SU-DHL-6 (cell line): ENCODE measurements at regions not wholly inside any gene's neighbourhood (a gene's known extent, or its start where the extent isn't known, plus 50 kb on each side); places are given as distances from the start of the nearest gene placed in this dataset.

Experiments
- H2AFZ ChIP-seq: fragments of 200-600 bp; sonication (generic); 2 replicates; pipeline ENCODE4 v1.6.1; 2014; ENCODE audit warnings: low read depth, mild to moderate bottlenecking, moderate library complexity, mixed read lengths, antibody characterized with exemption, low read length; ENCODE audit not compliant: severe bottlenecking
- H3F3A ChIP-seq: fragments of 200-600 bp; shearing (Covaris generic); 2 replicates; pipeline ENCODE4 v1.6.0; 2016; ENCODE audit warnings: antibody characterized with exemption, mild to moderate bottlenecking; ENCODE audit not compliant: insufficient read depth
- H3K27ac ChIP-seq: fragments of 200-600 bp; sonication (generic); 2 replicates; pipeline ENCODE4 v1.5.1; 2016; ENCODE audit warnings: low read depth, mild to moderate bottlenecking, low read length, moderate library complexity, mixed read lengths
- H3K27me3 ChIP-seq: fragments of 200-600 bp; sonication (generic), shearing (Covaris generic); 2 replicates; pipeline ENCODE4 v1.6.0; 2014; ENCODE audit warnings: mild to moderate bottlenecking, low read length
- H3K36me3 ChIP-seq: fragments of 200-600 bp; sonication (generic); 2 replicates; pipeline ENCODE4 v1.6.1; 2014; ENCODE audit warnings: mild to moderate bottlenecking, low read length, mixed read lengths
- H3K4me2 ChIP-seq: fragments of 300-600, 200-600 bp; shearing (Covaris generic), sonication (generic); 2 replicates; pipeline ENCODE4 v1.6.0; 2014; ENCODE audit warnings: low read length, low read depth, mild to moderate bottlenecking; ENCODE audit not compliant: poor library complexity, severe bottlenecking
- H3K4me3 ChIP-seq: fragments of 200-600 bp; sonication (generic); 2 replicates; pipeline ENCODE4 v1.5.1; 2014; ENCODE audit warnings: antibody characterized with exemption, low read length, mild to moderate bottlenecking, mixed read lengths; ENCODE audit not compliant: insufficient read depth, poor library complexity, severe bottlenecking
- H3K79me2 ChIP-seq: fragments of 200-600 bp; sonication (generic); 2 replicates; pipeline ENCODE4 v1.6.1; 2014; ENCODE audit warnings: mild to moderate bottlenecking, low read length, moderate library complexity; ENCODE audit not compliant: insufficient read depth
- H3K9ac ChIP-seq: fragments of 200-600 bp; sonication (generic); 2 replicates; pipeline ENCODE4 v1.7.0; 2014; ENCODE audit warnings: mild to moderate bottlenecking, low read length
- H3K9me2 ChIP-seq: fragments of 200-600 bp; sonication (generic); replicated peaks from 2 replicates; pipeline ENCODE4 v1.6.1; 2014; ENCODE audit warnings: low read length; ENCODE audit not compliant: insufficient read depth
- H3K9me3 ChIP-seq: fragments of 200-600 bp; sonication (generic); 2 replicates; pipeline ENCODE4 v1.6.1; 2014; ENCODE audit warnings: low read length, mixed read lengths; ENCODE audit not compliant: insufficient read depth
- H4K20me1 ChIP-seq: fragments of 200-600 bp; sonication (generic); 2 replicates; pipeline ENCODE4 v1.6.1; 2014; ENCODE audit warnings: low read depth, mild to moderate bottlenecking, antibody characterized with exemption, low read length, moderate library complexity, mixed read lengths
- EZH2phosphoT487 ChIP-seq: fragments of 200-600 bp; sonication (generic), shearing (Covaris generic); conservative IDR thresholded peaks from 2 replicates; pipeline ENCODE4 v1.6.1; 2018; ENCODE audit warnings: mild to moderate bottlenecking, antibody characterized with exemption, low read length, moderate library complexity, mixed read lengths
- TF ChIP-seq, protein P1 (sequence below): fragments of 200-600 bp; sonication (generic); IDR thresholded peaks from one replicate; pipeline ENCODE4 v1.5.1; 2017; ENCODE audit warnings: antibody characterized with exemption, mild to moderate bottlenecking, low read length, moderate library complexity; ENCODE audit not compliant: insufficient read depth, poor library complexity, severe bottlenecking

DNA sequence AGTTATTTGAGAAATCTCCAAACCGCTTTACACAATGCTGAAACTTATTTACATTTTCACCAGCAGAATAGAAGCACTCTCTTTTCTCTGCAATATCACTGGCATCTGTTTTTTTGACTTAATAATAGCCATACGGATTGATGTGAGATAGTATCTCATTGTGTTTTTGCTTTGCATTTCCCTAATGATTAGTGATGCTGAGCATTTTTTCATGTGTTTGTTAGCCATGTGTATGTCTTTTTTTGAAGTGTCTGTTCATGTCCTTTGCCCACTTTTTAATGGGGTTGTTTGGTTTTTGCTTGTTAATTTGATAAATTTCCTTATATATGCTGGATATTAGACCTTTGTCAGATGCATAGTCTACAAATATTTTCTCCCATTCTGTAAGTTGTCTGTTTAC, 73.6 kb downstream of the FBXO5 start:
- no peaks in the 10 kb centered on the region for H3K36me3 ChIP-seq
- H3K9ac ChIP-seq: no peak overlapping the region
- H3K27ac ChIP-seq: no peak overlapping the region
- H4K20me1 ChIP-seq: no peaks in the 10 kb centered on the region; the same call in 1 of the 2 replicates
- no peaks in the 10 kb centered on the region for H3K79me2 ChIP-seq
- no peaks in the 10 kb centered on the region for H3K9me2 ChIP-seq
- H3K27me3 ChIP-seq: no peaks in the 10 kb centered on the region
- TF ChIP-seq, protein P1, sequence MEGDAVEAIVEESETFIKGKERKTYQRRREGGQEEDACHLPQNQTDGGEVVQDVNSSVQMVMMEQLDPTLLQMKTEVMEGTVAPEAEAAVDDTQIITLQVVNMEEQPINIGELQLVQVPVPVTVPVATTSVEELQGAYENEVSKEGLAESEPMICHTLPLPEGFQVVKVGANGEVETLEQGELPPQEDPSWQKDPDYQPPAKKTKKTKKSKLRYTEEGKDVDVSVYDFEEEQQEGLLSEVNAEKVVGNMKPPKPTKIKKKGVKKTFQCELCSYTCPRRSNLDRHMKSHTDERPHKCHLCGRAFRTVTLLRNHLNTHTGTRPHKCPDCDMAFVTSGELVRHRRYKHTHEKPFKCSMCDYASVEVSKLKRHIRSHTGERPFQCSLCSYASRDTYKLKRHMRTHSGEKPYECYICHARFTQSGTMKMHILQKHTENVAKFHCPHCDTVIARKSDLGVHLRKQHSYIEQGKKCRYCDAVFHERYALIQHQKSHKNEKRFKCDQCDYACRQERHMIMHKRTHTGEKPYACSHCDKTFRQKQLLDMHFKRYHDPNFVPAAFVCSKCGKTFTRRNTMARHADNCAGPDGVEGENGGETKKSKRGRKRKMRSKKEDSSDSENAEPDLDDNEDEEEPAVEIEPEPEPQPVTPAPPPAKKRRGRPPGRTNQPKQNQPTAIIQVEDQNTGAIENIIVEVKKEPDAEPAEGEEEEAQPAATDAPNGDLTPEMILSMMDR: no peak
- TF ChIP-seq EZH2phosphoT487: no peak
- no peaks in the 10 kb centered on the region for H3K9me3 ChIP-seq
- no peaks in the 10 kb centered on the region for H3F3A ChIP-seq
- no peak overlapping the region for H3K4me3 ChIP-seq
- no peak overlapping the region for H3K4me2 ChIP-seq
- no peak overlapping the region for H2AFZ ChIP-seq

DNA sequence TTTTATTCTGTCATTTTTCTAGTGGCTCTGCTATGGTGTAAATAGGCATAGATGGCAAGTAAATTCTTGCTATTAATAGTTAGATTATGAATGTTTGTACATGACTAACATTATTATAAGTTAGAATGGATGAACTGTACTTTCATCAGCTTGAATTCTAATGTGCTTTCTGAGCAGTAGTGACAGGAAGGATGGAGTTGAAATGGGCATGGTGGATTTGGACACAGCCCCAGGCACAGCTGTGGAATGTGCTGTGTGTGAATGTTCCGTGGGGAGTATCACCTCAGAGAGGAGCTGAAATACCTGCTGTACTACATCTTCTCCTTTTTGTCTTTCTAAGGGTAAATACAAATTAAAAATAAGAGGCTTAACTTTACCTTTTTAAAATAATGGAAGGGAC, 66.8 kb downstream of the FBXO5 start:
- Histone ChIP-seq H3F3A (no peaks in the 10 kb centered on the region), H3K4me2 (no peak overlapping the region), H3K27ac (no peak overlapping the region), H3K79me2 (no peaks in the 10 kb centered on the region), H3K27me3 (0 out of 2 replicates have a peak, but pooled peaks cover 2% of the 10 kb centered on the region), H4K20me1 (no peaks in the 10 kb centered on the region), H3K9me2 (no peaks in the 10 kb centered on the region), H3K36me3 (no peaks in the 10 kb centered on the region), H3K9ac (no peak overlapping the region), H3K4me3 (no peak overlapping the region), H2AFZ (no peak overlapping the region), H3K9me3 (no peaks in the 10 kb centered on the region)
- TF ChIP-seq, protein P1: no peak
- no peak for TF ChIP-seq EZH2phosphoT487

DNA sequence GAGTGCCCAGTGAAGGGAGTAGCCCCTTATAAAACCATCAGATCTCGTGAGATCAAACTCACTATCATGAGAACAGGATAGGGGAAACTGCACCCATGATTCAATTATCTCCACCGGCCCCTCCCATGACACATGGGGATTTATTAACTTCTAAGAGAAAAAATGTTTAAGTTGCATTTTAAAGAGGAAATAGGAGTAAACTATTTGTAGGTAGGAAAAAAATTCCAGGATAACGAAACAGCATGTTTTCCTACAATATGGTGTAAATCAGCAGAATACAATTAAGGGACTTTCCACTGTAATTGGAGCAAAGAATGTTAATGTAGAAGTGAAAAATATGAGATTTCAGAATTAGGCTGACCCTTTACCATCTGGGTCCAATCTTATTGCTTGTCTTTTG, 63.9 kb downstream of the FBXO5 start:
- H2AFZ ChIP-seq: no peak overlapping the region
- H3K79me2 ChIP-seq: no peaks in the 10 kb centered on the region
- H3K4me3 ChIP-seq: no peak overlapping the region
- H3K27ac ChIP-seq: no peak overlapping the region
- H3K27me3 ChIP-seq: 0 out of 2 replicates have a peak, but pooled peaks cover 3% of the 10 kb centered on the region
- no peaks in the 10 kb centered on the region for H3F3A ChIP-seq
- H3K9me2 ChIP-seq: no peaks in the 10 kb centered on the region
- H3K9me3 ChIP-seq: no peaks in the 10 kb centered on the region
- H3K36me3 ChIP-seq: no peaks in the 10 kb centered on the region
- no peaks in the 10 kb centered on the region for H4K20me1 ChIP-seq
- no peak overlapping the region for H3K9ac ChIP-seq
- no peak for TF ChIP-seq EZH2phosphoT487
- TF ChIP-seq, protein P1: no peak
- H3K4me2 ChIP-seq: no peak overlapping the region

DNA sequence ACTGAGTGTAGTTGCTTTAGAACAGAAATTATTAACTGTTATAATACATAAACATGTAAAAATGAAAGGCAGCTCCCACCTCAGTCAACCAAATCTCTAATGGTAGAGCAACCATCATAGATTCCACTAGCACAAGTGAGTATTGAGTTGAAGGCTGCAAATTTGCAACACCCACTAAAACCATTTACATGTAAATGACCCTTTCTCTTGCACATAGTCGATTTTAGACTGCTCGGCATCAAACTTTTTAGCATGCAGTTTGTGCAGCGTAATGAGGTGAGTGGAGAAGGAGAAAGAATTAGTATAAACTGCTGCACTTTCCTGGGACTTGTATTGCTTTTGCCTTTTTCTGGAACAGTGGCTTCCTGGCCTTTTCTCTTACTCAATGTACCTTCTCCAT, 62.8 kb downstream of the FBXO5 start:
- no peak overlapping the region for H3K4me3 ChIP-seq
- no peak overlapping the region for H3K9ac ChIP-seq
- H4K20me1 ChIP-seq: no peaks in the 10 kb centered on the region
- no peaks in the 10 kb centered on the region for H3K9me2 ChIP-seq
- H3F3A ChIP-seq: no peaks in the 10 kb centered on the region
- no peaks in the 10 kb centered on the region for H3K36me3 ChIP-seq
- H2AFZ ChIP-seq: no peak overlapping the region
- TF ChIP-seq, protein P1: no peak
- TF ChIP-seq EZH2phosphoT487: no peak
- no peak overlapping the region for H3K27ac ChIP-seq
- H3K27me3 ChIP-seq: 0 out of 2 replicates have a peak, but pooled peaks cover 3% of the 10 kb centered on the region
- no peaks in the 10 kb centered on the region for H3K9me3 ChIP-seq
- H3K4me2 ChIP-seq: no peak overlapping the region
- H3K79me2 ChIP-seq: no peaks in the 10 kb centered on the region
